Adrenal gland (tissue), 5 donors: ENCODE measurements at regions not wholly inside any gene's neighbourhood (a gene's known extent, or its start where the extent isn't known, plus 50 kb on each side); places are given as distances from the start of the nearest gene placed in this dataset.

Experiments used
- CTCF ChIP-seq, 6 experiments: fragments of 450-650 bp in 4 of 6; fragments of 200-600 bp in 2 of 6; sonication (generic) in 1 of 6; IDR thresholded peaks; 1 replicate in 5 of 6; 2 replicates in 1 of 6; pipeline versions ENCODE4 v1.5.1 to v1.8.0; 2016 to 2021; ENCODE audit warnings: antibody characterized with exemption in 6 of 6, mild to moderate bottlenecking in 2 of 6, moderate library complexity in 1 of 6
- POLR2A ChIP-seq, 2 donors: fragments of 450-650 bp; IDR thresholded peaks; one replicate each; pipeline ENCODE4 v1.6.1; 2017; ENCODE audit warnings: antibody characterized with exemption in 2 of 2, mild to moderate bottlenecking in 2 of 2, moderate library complexity in 1 of 2
- donor health status: DM: no; HTN: no; CAD: no.

GRCh38 chr12:111212814-111213456, 156.0 kb downstream of the PHETA1 start:
- TF ChIP-seq CTCF (IDR thresholded peaks at IDR 0.05) = no peak
- no peak for TF ChIP-seq POLR2A (IDR thresholded peaks at IDR 0.05)
